ENCODE measurements at regions not wholly inside any gene's neighbourhood (a gene's known extent, or its start where the extent isn't known, plus 50 kb on each side); places are given as distances from the start of the nearest gene placed in this dataset.

- Histone ChIP-seq H3K27ac (no peak overlapping the region), H3K27me3 (ENCODE audit: insufficient read depth, low read depth, severe bottlenecking) (no peaks in the 10 kb centered on the region), H3K36me3 (no peaks in the 10 kb centered on the region), H3K4me3 (ENCODE audit: low read depth, low read length) (no peak overlapping the region), H3K9me3 (ENCODE audit: severe bottlenecking) (peaks cover 20% of the 10 kb centered on the region)
- no peak for TF ChIP-seq CTCF (IDR thresholded peaks at IDR 0.05; ENCODE audit: low read depth, low read length)
- DNase-seq: no peak
These were observed 144.2 kb downstream of the PTPRU start for GRCh38 chr1:29380532-29380931.

DNA sequence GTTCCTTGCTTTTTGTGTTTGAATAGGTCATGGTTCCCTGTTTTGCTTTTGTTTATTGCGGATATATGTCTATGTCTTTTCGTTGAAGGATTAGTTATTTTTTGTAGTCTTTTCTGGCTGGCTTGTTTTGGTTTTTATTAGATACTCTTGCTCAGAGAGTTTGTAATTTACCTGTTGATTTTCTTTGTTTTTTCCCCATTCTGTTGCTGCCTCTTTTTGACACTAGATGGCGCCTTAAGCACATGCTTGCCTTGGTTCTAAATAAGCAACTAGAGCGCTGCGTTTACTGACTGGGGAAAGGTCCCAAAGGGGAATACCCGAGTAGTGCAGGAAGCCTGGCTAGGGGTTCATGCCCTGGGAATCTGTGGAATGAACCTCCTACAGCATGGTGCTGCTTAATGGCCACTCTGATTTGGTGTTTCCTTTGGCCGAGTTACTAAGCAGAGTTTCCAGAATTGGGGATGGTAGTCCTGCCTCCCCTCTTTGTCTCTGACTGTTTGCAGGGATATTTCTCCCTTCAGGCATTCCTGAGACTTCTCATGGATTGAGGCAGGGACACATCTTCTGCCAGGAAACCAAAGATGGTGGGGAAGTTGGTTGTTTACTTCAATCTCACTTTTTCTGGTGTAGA, 143.2 kb downstream of the PTPRU start:
- peaks cover 22% of the 10 kb centered on the region for H3K9me3 ChIP-seq (ENCODE audit: severe bottlenecking)

More for the DNA sequence above, 143.2 kb downstream of the PTPRU start:
- TF ChIP-seq CTCF (IDR thresholded peaks at IDR 0.05; ENCODE audit: low read depth, low read length): peak; percentile 79
- no peaks in the 10 kb centered on the region for H3K36me3 ChIP-seq
- no peak overlapping the region for H3K27ac ChIP-seq
- DNase-seq: peak; percentile 51
- no peak overlapping the region for H3K4me3 ChIP-seq (ENCODE audit: low read depth, low read length)
- no peaks in the 10 kb centered on the region for H3K27me3 ChIP-seq (ENCODE audit: insufficient read depth, low read depth, severe bottlenecking)
